AG10803 (cell line): ENCODE measurements at regions not wholly inside any gene's neighbourhood (a gene's known extent, or its start where the extent isn't known, plus 50 kb on each side); places are given as distances from the start of the nearest gene placed in this dataset.
A peak's percentile ranks its signal among the peaks of the same experiment; 100 is the strongest.

Source experiments
- DNase-seq: peaks from one replicate; pipeline ENCODE4 v3.0.0; 2010; ENCODE audit warnings: low read depth
- H3K4me3 ChIP-seq: 2 replicates; pipeline ENCODE4 v1.5.1; 2011; ENCODE audit warnings: mild to moderate bottlenecking, low read length, control low read depth
- TF ChIP-seq, protein P1 (sequence below): conservative IDR thresholded peaks from 2 replicates; pipeline ENCODE4 v1.5.1; 2011; ENCODE audit warnings: mild to moderate bottlenecking, low read length, control low read depth, inconsistent platforms

- no peak overlapping the region for H3K4me3 ChIP-seq
- DNase-seq = peak; percentile 53
- TF ChIP-seq, protein P1, sequence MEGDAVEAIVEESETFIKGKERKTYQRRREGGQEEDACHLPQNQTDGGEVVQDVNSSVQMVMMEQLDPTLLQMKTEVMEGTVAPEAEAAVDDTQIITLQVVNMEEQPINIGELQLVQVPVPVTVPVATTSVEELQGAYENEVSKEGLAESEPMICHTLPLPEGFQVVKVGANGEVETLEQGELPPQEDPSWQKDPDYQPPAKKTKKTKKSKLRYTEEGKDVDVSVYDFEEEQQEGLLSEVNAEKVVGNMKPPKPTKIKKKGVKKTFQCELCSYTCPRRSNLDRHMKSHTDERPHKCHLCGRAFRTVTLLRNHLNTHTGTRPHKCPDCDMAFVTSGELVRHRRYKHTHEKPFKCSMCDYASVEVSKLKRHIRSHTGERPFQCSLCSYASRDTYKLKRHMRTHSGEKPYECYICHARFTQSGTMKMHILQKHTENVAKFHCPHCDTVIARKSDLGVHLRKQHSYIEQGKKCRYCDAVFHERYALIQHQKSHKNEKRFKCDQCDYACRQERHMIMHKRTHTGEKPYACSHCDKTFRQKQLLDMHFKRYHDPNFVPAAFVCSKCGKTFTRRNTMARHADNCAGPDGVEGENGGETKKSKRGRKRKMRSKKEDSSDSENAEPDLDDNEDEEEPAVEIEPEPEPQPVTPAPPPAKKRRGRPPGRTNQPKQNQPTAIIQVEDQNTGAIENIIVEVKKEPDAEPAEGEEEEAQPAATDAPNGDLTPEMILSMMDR = no peak
Observed at GRCh38 chr10:28077889-28078288, 79.0 kb upstream of the ODAD2 start.

DNA sequence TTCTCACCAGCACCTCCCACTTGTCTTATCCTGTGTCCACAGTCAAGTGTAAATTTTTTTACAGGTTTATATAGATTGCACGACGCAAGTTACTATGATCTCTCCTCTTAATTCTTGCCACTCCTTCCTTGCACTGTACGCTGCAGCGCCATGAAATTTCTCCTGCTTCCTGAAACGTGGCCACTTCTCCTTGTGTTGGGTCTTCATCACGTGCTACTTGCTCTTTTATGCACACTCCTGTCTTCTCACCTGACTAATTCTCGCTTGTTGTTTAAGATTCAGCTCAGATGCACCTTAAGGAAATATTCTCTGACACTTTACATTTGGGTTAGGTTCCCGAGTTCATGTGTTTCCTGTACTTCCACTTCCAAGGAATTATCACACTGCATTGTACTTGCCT is 76.5 kb upstream of the ODAD2 start:
- TF ChIP-seq, protein P1 = no peak
- no peak for DNase-seq
- H3K4me3 ChIP-seq = no peak overlapping the region

GRCh38 chr10:28072573-28072972 is 73.7 kb upstream of the ODAD2 start:
- TF ChIP-seq, protein P1 = no peak
- DNase-seq = peak; percentile 29
- H3K4me3 ChIP-seq = no peak overlapping the region

GRCh38 chr10:28060031-28060607 is 61.2 kb upstream of the ODAD2 start:
- DNase-seq = peak; percentile 26
- no peak overlapping the region for H3K4me3 ChIP-seq
- TF ChIP-seq, protein P1 = no peak

DNA sequence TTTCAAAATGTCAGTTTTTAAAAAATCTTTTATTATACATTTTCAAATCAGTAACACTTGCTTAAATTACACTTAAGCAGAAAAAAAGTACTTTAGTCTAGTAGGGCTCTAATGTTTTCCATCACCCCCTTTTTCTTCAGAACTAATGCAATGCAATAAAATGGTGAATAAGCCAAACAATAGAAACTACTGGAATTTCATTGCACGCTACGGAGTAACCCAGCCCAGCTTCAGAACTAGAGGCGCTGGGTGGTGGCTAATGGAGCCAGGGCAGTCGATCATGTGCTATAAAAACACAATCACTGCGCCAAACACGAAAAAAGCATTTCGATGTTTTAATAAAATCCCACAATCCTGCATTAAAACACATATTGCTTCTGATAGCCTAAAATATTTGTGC is 59.9 kb upstream of the ODAD2 start:
- TF ChIP-seq, protein P1 = no peak
- H3K4me3 ChIP-seq = no peak overlapping the region
- no peak for DNase-seq

- DNase-seq = peak; percentile 98
- TF ChIP-seq, protein P1 = no peak
- H3K4me3 ChIP-seq = no peak overlapping the region
Observed at GRCh38 chr10:28054228-28054860, 55.5 kb upstream of the ODAD2 start.

- H3K4me3 ChIP-seq = no peak overlapping the region
- TF ChIP-seq, protein P1 = no peak
- DNase-seq = no peak
Observed at GRCh38 chr10:28049286-28049685, 50.4 kb upstream of the ODAD2 start.
